GM12878 (cell line): ENCODE measurements at regions not wholly inside any gene's neighbourhood (a gene's known extent, or its start where the extent isn't known, plus 50 kb on each side); places are given as distances from the start of the nearest gene placed in this dataset.

Experiments
- EZH2 ChIP-seq: IDR thresholded peaks from 2 replicates; pipeline ENCODE4 v1.6.1; 2012; ENCODE audit warnings: low read depth, mild to moderate bottlenecking, control low read depth, inconsistent platforms, low read length, borderline replicate concordance; ENCODE audit not compliant: control insufficient read depth
- HCFC1 ChIP-seq: fragments of 150-350 bp; IDR thresholded peaks from 2 replicates; pipeline ENCODE4 v1.6.1; 2014; ENCODE audit warnings: low read length
- POLR2A ChIP-seq: IDR thresholded peaks from 2 replicates; pipeline ENCODE4 v1.6.1; 2011; ENCODE audit warnings: low read depth, mild to moderate bottlenecking, low read length
- POLR2AphosphoS5 ChIP-seq: IDR thresholded peaks from 2 replicates; pipeline ENCODE4 v1.6.1; 2011; ENCODE audit warnings: mild to moderate bottlenecking, low read length, inconsistent platforms
- TAF1 ChIP-seq: IDR thresholded peaks from 2 replicates; pipeline ENCODE4 v1.6.1; 2011; ENCODE audit warnings: mild to moderate bottlenecking, low read depth, low read length, borderline replicate concordance
- ZNF274 ChIP-seq: IDR thresholded peaks from one replicate; pipeline ENCODE4 v1.8.0; 2011; ENCODE audit not compliant: insufficient read length, insufficient read depth
- TF ChIP-seq, protein P1 (sequence below): fragments of 450-650 bp; formaldehyde crosslinking; IDR thresholded peaks from 2 replicates; pipeline ENCODE4 v1.4.0; 2022; ENCODE audit warnings: mild to moderate bottlenecking, moderate library complexity
- TF ChIP-seq, protein P2 (sequence below), 3 experiments: IDR thresholded peaks in 2 of 3; conservative IDR thresholded peaks in 1 of 3; 2 replicates each; pipeline ENCODE4 v1.5.1; 2011; ENCODE audit warnings: low read depth in 3 of 3, low read length in 3 of 3, mild to moderate bottlenecking in 3 of 3, control low read depth in 2 of 3, moderate library complexity in 2 of 3, inconsistent platforms in 1 of 3, mixed read lengths in 1 of 3; ENCODE audit not compliant: control insufficient read depth in 2 of 3, insufficient read depth in 1 of 3; ENCODE audit errors: extremely low read depth in 1 of 3
- TF ChIP-seq, protein P3 (sequence below): IDR thresholded peaks from 2 replicates; pipeline ENCODE4 v1.6.1; 2011; ENCODE audit warnings: low read depth, low read length, improper control_type of control experiment, borderline replicate concordance

DNA sequence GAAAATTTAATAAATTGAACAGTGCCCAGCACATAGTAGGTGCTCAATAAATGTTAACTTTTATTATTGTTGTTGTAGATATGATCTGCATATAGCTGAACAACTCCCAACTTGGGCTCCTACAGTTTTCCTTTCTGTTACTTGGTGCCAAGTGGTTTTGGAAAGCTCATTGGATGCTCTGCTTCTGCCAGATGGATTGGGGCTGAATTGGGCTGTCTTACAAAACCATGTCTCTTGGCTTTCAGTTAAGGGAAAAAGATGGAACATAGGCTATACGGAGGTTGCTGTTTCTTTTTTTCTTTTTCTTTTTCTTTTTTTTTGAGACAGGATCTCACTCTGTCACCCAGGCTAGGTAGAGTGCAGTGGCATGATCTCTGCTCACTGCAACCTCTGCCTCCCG lies 140.7 kb upstream of the PWP1 start:
- TF ChIP-seq, protein P1, sequence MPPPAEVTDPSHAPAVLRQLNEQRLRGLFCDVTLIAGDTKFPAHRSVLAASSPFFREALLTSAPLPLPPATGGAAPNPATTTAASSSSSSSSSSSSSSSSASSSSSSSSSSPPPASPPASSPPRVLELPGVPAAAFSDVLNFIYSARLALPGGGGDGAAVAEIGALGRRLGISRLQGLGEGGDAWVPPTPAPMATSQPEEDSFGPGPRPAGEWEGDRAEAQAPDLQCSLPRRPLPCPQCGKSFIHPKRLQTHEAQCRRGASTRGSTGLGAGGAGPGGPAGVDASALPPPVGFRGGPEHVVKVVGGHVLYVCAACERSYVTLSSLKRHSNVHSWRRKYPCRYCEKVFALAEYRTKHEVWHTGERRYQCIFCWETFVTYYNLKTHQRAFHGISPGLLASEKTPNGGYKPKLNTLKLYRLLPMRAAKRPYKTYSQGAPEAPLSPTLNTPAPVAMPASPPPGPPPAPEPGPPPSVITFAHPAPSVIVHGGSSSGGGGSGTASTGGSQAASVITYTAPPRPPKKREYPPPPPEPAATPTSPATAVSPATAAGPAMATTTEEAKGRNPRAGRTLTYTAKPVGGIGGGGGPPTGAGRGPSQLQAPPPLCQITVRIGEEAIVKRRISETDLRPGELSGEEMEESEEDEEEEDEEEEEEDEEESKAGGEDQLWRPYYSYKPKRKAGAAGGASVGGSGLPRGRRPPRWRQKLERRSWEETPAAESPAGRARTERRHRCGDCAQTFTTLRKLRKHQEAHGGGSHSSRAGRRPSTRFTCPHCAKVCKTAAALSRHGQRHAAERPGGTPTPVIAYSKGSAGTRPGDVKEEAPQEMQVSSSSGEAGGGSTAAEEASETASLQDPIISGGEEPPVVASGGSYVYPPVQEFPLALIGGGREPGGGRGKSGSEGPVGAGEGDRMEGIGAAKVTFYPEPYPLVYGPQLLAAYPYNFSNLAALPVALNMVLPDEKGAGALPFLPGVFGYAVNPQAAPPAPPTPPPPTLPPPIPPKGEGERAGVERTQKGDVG (CRISPR knock-in tag), result no peak
- no peak for TF ChIP-seq ZNF274
- TF ChIP-seq, protein P2, sequence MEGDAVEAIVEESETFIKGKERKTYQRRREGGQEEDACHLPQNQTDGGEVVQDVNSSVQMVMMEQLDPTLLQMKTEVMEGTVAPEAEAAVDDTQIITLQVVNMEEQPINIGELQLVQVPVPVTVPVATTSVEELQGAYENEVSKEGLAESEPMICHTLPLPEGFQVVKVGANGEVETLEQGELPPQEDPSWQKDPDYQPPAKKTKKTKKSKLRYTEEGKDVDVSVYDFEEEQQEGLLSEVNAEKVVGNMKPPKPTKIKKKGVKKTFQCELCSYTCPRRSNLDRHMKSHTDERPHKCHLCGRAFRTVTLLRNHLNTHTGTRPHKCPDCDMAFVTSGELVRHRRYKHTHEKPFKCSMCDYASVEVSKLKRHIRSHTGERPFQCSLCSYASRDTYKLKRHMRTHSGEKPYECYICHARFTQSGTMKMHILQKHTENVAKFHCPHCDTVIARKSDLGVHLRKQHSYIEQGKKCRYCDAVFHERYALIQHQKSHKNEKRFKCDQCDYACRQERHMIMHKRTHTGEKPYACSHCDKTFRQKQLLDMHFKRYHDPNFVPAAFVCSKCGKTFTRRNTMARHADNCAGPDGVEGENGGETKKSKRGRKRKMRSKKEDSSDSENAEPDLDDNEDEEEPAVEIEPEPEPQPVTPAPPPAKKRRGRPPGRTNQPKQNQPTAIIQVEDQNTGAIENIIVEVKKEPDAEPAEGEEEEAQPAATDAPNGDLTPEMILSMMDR (IDR thresholded peaks at IDR 0.05 in 2 of 3, conservative IDR thresholded peaks at IDR 0.05 in 1 of 3; ENCODE audit: control insufficient read depth in 2 of 3, extremely low read depth in 1 of 3, insufficient read depth in 1 of 3, low read depth in 3 of 3, low read length in 3 of 3), result no peak
- no peak for TF ChIP-seq TAF1
- no peak for TF ChIP-seq POLR2A
- no peak for TF ChIP-seq POLR2AphosphoS5
- TF ChIP-seq, protein P3, sequence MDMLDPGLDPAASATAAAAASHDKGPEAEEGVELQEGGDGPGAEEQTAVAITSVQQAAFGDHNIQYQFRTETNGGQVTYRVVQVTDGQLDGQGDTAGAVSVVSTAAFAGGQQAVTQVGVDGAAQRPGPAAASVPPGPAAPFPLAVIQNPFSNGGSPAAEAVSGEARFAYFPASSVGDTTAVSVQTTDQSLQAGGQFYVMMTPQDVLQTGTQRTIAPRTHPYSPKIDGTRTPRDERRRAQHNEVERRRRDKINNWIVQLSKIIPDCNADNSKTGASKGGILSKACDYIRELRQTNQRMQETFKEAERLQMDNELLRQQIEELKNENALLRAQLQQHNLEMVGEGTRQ, result no peak
- TF ChIP-seq EZH2, result no peak
- TF ChIP-seq HCFC1, result no peak
